ENCODE measurements at regions not wholly inside any gene's neighbourhood (a gene's known extent, or its start where the extent isn't known, plus 50 kb on each side); places are given as distances from the start of the nearest gene placed in this dataset.
A peak's percentile ranks its signal among the peaks of the same experiment; 100 is the strongest.

- Histone ChIP-seq H2AFZ (no peak overlapping the region), H3K27me3 (ENCODE audit: insufficient read depth) (no peaks in the 10 kb centered on the region), H3K9me2 (ENCODE audit: insufficient read depth) (no peaks in the 10 kb centered on the region; the same call in 1 of the 2 replicates), H3K36me3 (ENCODE audit: insufficient read depth) (no peaks in the 10 kb centered on the region), H3K4me3 (no peak overlapping the region), H3K4me1 (ENCODE audit: insufficient read depth) (no peaks in the 10 kb centered on the region), H3K4me2 (no peak overlapping the region), H4K20me1 (replicated peaks; ENCODE audit: insufficient read depth) (no peaks in the 10 kb centered on the region), H3K27ac (ENCODE audit: low read depth) (no peak overlapping the region), H3K79me2 (replicated peaks; ENCODE audit: insufficient read depth) (no peaks in the 10 kb centered on the region), H3F3A (replicated peaks; ENCODE audit: low read depth) (no peaks in the 10 kb centered on the region)
- DNase-seq (ENCODE audit: low spot score) (no peak), ATAC-seq (no peak)
- TF ChIP-seq POLR2AphosphoS5 (IDR thresholded peaks at IDR 0.05; ENCODE audit: low read depth) (no peak), ZNF331 (CRISPR knock-in tag; IDR thresholded peaks at IDR 0.05; ENCODE audit: low read depth) (no peak)
- TF ChIP-seq, protein P1, sequence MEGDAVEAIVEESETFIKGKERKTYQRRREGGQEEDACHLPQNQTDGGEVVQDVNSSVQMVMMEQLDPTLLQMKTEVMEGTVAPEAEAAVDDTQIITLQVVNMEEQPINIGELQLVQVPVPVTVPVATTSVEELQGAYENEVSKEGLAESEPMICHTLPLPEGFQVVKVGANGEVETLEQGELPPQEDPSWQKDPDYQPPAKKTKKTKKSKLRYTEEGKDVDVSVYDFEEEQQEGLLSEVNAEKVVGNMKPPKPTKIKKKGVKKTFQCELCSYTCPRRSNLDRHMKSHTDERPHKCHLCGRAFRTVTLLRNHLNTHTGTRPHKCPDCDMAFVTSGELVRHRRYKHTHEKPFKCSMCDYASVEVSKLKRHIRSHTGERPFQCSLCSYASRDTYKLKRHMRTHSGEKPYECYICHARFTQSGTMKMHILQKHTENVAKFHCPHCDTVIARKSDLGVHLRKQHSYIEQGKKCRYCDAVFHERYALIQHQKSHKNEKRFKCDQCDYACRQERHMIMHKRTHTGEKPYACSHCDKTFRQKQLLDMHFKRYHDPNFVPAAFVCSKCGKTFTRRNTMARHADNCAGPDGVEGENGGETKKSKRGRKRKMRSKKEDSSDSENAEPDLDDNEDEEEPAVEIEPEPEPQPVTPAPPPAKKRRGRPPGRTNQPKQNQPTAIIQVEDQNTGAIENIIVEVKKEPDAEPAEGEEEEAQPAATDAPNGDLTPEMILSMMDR (conservative IDR thresholded peaks at IDR 0.05; ENCODE audit: low read depth in 2 of 2) = 0 out of 4 replicates have a peak, but pooled peaks of 1 of the 2 experiments have one; percentile 12
- Mint-ChIP-seq H3K27me3 (ENCODE audit: insufficient read depth, low read depth, poor library complexity) (peaks cover 9% of the 10 kb centered on the region), H3K27ac (no peak overlapping the region), H3K4me3 (no peak overlapping the region), H3K9me3 (no peaks in the 10 kb centered on the region), H3K4me1 (peaks cover 8% of the 10 kb centered on the region; the same call in 2 of the 3 replicates), H3K36me3 (ENCODE audit: low read depth) (no peaks in the 10 kb centered on the region)
Observed at GRCh38 chr2:217370391-217370790, 510.5 kb upstream of the TNP1 start.

DNA sequence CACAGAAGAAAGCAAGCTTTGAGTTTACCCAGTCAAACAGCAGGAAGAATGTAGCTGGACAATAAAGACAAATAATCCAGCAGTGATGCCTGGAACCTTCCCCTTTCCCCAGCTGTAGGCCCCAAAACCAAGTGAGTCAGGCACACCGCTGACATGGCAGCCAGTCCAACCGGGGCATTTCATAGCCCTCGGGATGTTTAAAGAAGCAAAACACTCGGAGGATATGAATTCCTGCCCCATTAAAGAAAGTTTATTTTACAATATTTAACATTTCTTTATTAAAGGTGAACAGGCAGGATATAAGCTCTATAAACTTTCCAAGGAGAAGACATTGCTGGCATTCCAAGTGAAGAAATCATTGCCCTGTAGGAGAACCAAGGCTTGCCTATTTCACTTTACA lies 507.6 kb upstream of the TNP1 start:
- Histone ChIP-seq H2AFZ (no peak overlapping the region), H3K27me3 (ENCODE audit: insufficient read depth) (no peaks in the 10 kb centered on the region), H3K4me1 (ENCODE audit: insufficient read depth) (no peaks in the 10 kb centered on the region), H3F3A (replicated peaks; ENCODE audit: low read depth) (no peaks in the 10 kb centered on the region), H3K36me3 (ENCODE audit: insufficient read depth) (no peaks in the 10 kb centered on the region), H3K27ac (ENCODE audit: low read depth) (no peak overlapping the region), H3K4me3 (no peak overlapping the region), H3K9me2 (ENCODE audit: insufficient read depth) (no peaks in the 10 kb centered on the region; the same call in 1 of the 2 replicates), H4K20me1 (replicated peaks; ENCODE audit: insufficient read depth) (no peaks in the 10 kb centered on the region), H3K4me2 (no peak overlapping the region), H3K79me2 (replicated peaks; ENCODE audit: insufficient read depth) (no peaks in the 10 kb centered on the region)
- DNase-seq (ENCODE audit: low spot score) (no peak), ATAC-seq (no peak)
- H3K27ac Mint-ChIP-seq = no peak overlapping the region
- no peaks in the 10 kb centered on the region for H3K36me3 Mint-ChIP-seq (ENCODE audit: low read depth)
- no peaks in the 10 kb centered on the region; the same call in 2 of the 3 replicates for H3K9me3 Mint-ChIP-seq
- no peak for TF ChIP-seq ZNF114 (CRISPR knock-in tag; IDR thresholded peaks at IDR 0.05)
- TF ChIP-seq ZNF331 (CRISPR knock-in tag; IDR thresholded peaks at IDR 0.05; ENCODE audit: low read depth) = no peak
- TF ChIP-seq, protein P2, sequence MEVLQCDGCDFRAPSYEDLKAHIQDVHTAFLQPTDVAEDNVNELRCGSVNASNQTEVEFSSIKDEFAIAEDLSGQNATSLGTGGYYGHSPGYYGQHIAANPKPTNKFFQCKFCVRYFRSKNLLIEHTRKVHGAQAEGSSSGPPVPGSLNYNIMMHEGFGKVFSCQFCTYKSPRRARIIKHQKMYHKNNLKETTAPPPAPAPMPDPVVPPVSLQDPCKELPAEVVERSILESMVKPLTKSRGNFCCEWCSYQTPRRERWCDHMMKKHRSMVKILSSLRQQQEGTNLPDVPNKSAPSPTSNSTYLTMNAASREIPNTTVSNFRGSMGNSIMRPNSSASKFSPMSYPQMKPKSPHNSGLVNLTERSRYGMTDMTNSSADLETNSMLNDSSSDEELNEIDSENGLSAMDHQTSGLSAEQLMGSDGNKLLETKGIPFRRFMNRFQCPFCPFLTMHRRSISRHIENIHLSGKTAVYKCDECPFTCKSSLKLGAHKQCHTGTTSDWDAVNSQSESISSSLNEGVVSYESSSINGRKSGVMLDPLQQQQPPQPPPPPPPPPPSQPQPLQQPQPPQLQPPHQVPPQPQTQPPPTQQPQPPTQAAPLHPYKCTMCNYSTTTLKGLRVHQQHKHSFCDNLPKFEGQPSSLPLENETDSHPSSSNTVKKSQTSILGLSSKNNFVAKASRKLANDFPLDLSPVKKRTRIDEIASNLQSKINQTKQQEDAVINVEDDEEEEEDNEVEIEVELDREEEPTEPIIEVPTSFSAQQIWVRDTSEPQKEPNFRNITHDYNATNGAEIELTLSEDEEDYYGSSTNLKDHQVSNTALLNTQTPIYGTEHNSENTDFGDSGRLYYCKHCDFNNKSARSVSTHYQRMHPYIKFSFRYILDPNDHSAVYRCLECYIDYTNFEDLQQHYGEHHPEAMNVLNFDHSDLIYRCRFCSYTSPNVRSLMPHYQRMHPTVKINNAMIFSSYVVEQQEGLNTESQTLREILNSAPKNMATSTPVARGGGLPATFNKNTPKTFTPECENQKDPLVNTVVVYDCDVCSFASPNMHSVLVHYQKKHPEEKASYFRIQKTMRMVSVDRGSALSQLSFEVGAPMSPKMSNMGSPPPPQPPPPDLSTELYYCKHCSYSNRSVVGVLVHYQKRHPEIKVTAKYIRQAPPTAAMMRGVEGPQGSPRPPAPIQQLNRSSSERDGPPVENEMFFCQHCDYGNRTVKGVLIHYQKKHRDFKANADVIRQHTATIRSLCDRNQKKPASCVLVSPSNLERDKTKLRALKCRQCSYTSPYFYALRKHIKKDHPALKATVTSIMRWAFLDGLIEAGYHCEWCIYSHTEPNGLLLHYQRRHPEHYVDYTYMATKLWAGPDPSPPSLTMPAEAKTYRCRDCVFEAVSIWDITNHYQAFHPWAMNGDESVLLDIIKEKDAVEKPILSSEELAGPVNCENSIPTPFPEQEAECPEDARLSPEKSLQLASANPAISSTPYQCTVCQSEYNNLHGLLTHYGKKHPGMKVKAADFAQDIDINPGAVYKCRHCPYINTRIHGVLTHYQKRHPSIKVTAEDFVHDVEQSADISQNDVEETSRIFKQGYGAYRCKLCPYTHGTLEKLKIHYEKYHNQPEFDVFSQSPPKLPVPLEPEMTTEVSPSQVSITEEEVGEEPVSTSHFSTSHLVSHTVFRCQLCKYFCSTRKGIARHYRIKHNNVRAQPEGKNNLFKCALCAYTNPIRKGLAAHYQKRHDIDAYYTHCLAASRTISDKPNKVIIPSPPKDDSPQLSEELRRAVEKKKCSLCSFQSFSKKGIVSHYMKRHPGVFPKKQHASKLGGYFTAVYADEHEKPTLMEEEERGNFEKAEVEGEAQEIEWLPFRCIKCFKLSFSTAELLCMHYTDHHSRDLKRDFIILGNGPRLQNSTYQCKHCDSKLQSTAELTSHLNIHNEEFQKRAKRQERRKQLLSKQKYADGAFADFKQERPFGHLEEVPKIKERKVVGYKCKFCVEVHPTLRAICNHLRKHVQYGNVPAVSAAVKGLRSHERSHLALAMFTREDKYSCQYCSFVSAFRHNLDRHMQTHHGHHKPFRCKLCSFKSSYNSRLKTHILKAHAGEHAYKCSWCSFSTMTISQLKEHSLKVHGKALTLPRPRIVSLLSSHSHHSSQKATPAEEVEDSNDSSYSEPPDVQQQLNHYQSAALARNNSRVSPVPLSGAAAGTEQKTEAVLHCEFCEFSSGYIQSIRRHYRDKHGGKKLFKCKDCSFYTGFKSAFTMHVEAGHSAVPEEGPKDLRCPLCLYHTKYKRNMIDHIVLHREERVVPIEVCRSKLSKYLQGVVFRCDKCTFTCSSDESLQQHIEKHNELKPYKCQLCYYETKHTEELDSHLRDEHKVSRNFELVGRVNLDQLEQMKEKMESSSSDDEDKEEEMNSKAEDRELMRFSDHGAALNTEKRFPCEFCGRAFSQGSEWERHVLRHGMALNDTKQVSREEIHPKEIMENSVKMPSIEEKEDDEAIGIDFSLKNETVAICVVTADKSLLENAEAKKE (CRISPR knock-in tag; IDR thresholded peaks at IDR 0.05) = no peak
- peaks cover 7% of the 10 kb centered on the region; the same call in 2 of the 3 replicates for H3K4me1 Mint-ChIP-seq
- H3K4me3 Mint-ChIP-seq = no peak overlapping the region
- peaks cover 18% of the 10 kb centered on the region for H3K27me3 Mint-ChIP-seq (ENCODE audit: insufficient read depth, low read depth, poor library complexity)
